ENCODE measurements at regions not wholly inside any gene's neighbourhood (a gene's known extent, or its start where the extent isn't known, plus 50 kb on each side); places are given as distances from the start of the nearest gene placed in this dataset.
"Not testable (repeated sequence)": the region's sequence is repeated elsewhere in the genome, so short reads cannot be mapped to it uniquely, and the experiment has no call there.

DNA sequence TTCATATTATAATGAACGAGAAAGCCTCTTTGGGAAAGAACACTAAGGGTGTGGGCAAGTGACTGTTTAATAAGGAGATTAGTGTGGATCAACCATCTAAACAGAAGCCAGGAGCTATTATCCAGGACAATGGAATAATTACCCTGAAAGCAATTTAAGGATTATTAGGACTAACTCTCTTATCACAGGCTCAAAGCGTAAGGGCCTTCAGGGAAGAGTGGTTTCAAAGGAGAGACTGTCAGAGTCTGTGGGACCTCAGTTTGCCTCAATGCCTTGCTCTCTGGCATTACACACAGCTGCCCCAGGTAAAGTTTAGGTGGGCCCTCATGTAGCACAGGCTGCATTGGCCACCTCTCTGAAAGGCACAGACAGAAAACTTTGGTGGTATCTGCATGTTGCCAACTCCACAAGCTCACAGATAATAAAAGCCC lies 717.2 kb upstream of the ADGRL3 start:
- TF ChIP-seq, protein P1, sequence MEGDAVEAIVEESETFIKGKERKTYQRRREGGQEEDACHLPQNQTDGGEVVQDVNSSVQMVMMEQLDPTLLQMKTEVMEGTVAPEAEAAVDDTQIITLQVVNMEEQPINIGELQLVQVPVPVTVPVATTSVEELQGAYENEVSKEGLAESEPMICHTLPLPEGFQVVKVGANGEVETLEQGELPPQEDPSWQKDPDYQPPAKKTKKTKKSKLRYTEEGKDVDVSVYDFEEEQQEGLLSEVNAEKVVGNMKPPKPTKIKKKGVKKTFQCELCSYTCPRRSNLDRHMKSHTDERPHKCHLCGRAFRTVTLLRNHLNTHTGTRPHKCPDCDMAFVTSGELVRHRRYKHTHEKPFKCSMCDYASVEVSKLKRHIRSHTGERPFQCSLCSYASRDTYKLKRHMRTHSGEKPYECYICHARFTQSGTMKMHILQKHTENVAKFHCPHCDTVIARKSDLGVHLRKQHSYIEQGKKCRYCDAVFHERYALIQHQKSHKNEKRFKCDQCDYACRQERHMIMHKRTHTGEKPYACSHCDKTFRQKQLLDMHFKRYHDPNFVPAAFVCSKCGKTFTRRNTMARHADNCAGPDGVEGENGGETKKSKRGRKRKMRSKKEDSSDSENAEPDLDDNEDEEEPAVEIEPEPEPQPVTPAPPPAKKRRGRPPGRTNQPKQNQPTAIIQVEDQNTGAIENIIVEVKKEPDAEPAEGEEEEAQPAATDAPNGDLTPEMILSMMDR (IDR thresholded peaks at IDR 0.05): no peak
- Histone ChIP-seq H3K4me3 (no peak overlapping the region), H3K4me1 (no peaks in the 10 kb centered on the region), H3K27ac (no peak overlapping the region), H3K36me3 (no peaks in the 10 kb centered on the region), H3K9me3 (no peaks in the 10 kb centered on the region), H3K27me3 (no peaks in the 10 kb centered on the region)
- ATAC-seq (no peak), DNase-seq (no peak)
- intact Hi-C loops (cut with DNase I): no loop called here

DNA sequence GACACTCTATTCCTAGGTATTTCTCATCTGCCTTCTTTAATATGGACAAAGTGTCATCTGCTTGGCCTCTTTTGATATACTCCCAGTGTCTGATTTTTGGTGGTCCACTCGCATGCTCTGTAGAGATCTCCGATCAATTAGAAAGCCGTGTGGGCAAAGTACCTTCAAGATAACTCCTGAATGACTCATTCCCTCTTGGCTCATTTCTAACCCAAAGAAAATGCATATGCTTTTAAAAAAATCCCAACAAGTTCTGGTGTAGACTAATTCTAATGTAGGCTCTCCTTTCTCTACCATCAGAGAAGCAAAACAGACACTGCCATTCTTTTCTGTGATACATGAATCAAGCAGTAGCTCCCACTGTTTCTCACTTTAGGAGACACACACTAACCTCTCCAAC lies 714.9 kb upstream of the ADGRL3 start:
- no peaks in the 10 kb centered on the region for H3K27me3 ChIP-seq
- DNase-seq (no peak), ATAC-seq (no peak)
- no peak overlapping the region for H3K4me3 ChIP-seq
- TF ChIP-seq, protein P1 (IDR thresholded peaks at IDR 0.05): no peak
- H3K27ac ChIP-seq: no peak overlapping the region
- H3K36me3 ChIP-seq: no peaks in the 10 kb centered on the region
- no peaks in the 10 kb centered on the region for H3K4me1 ChIP-seq
- H3K9me3 ChIP-seq: no peaks in the 10 kb centered on the region
- intact Hi-C loops (cut with DNase I): no loop called here

DNA sequence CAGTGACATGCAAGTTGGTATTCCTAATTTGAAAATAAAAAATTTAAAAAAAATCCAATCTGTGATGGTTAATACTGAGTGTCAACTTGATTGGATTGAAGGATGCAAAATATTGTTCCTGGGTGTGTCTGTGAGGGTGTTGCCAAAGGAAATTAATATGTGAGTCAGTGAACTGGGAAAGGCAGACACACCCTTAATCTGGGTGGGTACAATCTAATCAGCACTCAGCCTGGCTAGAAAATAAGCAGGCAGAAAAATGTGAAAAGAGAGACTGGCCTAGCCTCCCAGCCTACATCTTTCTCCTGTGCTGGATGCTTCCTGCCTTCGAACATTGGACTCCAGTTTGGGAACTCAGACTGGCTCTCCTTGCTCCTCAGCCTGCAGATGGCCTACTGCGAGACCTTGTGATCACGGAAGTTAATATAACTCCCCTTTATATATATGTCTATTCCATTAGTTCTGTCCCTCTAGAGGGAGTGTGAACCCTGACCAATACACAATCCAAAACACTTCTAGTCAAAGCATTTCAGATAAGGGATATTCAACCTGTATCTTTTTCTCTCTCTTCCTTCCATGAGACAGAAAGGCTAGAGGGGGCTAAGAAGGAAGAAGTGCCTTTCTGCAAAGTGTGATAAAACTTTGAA lies 712.9 kb upstream of the ADGRL3 start:
- H3K36me3 ChIP-seq; DNase-seq; ATAC-seq; H3K4me3 ChIP-seq; H3K4me1 ChIP-seq; H3K9me3 ChIP-seq; H3K27me3 ChIP-seq; H3K27ac ChIP-seq; intact Hi-C loops (cut with DNase I): not testable (repeated sequence)

DNA sequence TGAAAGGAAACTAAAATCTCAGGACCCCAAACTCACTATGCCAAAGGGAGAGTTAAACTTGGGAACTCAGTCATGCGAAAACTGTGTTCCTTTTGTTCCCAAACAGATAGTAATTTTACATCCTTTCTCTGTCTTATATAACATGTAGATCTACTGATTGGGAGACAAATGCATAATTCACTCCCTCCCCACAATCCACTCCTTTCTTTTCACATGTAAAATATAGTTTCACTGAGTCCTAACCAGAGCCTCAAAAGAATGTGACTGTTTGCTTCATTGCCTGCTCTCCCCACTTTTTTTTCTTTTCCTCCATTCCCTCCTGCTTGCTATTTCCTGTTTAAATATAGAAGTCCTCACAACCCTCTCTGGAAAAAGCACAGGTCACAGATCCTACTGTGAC lies 699.3 kb upstream of the ADGRL3 start:
- intact Hi-C loops (cut with DNase I): no loop called here
- no peaks in the 10 kb centered on the region for H3K36me3 ChIP-seq
- DNase-seq (no peak), ATAC-seq (no peak)
- no peak overlapping the region for H3K4me3 ChIP-seq
- H3K27ac ChIP-seq: no peak overlapping the region
- no peaks in the 10 kb centered on the region for H3K4me1 ChIP-seq
- H3K9me3 ChIP-seq: no peaks in the 10 kb centered on the region
- H3K27me3 ChIP-seq: no peaks in the 10 kb centered on the region
- TF ChIP-seq, protein P1 (IDR thresholded peaks at IDR 0.05): no peak

DNA sequence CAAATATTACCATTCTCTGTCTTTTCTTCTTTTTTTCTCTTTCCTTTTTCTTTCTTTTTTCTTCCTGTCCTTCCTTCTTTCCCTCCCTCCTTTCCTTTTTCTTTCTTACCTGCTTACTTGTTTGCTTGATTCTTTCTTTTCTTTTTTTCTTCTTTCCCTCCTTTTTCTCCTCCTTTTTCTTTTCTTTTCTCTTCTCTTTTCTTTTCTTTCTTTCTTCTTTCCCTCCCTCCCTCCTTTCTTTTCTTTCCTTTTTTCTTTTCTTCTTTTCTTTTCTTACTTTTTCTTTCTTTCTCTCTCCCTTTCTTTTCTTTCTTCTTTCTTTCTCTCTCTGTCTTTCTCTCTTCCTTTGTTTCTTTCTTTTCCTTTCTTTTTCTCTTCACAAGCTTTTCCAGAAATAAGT lies 697.4 kb upstream of the ADGRL3 start:
- ATAC-seq (no peak), DNase-seq (no peak)
- Histone ChIP-seq H3K36me3 (no peaks in the 10 kb centered on the region), H3K4me3 (no peak overlapping the region), H3K9me3 (no peaks in the 10 kb centered on the region), H3K4me1 (no peaks in the 10 kb centered on the region), H3K27me3 (no peaks in the 10 kb centered on the region), H3K27ac (no peak overlapping the region)
- intact Hi-C loops (cut with DNase I): no loop called here
- TF ChIP-seq, protein P1 (IDR thresholded peaks at IDR 0.05): no peak

DNA sequence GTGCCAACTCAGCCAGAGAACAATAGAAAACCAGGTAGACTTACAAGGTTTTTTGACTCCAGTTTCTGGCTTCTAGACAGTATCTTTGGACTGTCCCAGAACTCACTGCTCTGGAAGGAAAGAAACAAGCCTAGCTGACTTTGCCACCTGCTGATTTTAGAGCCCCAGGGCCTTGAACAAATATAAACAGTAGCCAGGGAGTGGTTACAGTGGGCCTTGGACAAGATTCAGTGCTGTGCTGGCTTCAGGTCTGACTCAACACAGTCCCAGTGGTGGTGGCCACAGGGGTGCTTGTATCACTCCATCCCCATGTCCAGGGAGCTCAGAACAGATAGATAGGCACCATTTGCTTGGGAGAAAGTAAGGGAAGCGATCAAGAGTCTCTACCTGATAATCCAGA lies 694.1 kb upstream of the ADGRL3 start:
- DNase-seq: no peak
- no peaks in the 10 kb centered on the region for H3K36me3 ChIP-seq
- intact Hi-C loops (cut with DNase I): no loop called here
- H3K4me1 ChIP-seq: no peaks in the 10 kb centered on the region
- no peak overlapping the region for H3K27ac ChIP-seq
- no peak overlapping the region for H3K4me3 ChIP-seq
- no peaks in the 10 kb centered on the region for H3K27me3 ChIP-seq
- ATAC-seq: no peak
- H3K9me3 ChIP-seq: no peaks in the 10 kb centered on the region
- TF ChIP-seq, protein P1 (IDR thresholded peaks at IDR 0.05): no peak
